ENCODE measurements at regions not wholly inside any gene's neighbourhood (a gene's known extent, or its start where the extent isn't known, plus 50 kb on each side); places are given as distances from the start of the nearest gene placed in this dataset.

- DNase-seq (ENCODE audit: low read depth), result peak; percentile 9
Measured at GRCh38 chr10:42933448-42934340, 143.2 kb upstream of the RET start.

GRCh38 chr10:42934351-42934811, 142.5 kb upstream of the RET start:
- DNase-seq (ENCODE audit: low read depth), result no peak

- no peak for DNase-seq (ENCODE audit: low read depth)
Measured at GRCh38 chr10:42934842-42935241, 142.0 kb upstream of the RET start.

GRCh38 chr10:42935466-42935865, 141.4 kb upstream of the RET start:
- no peak for DNase-seq (ENCODE audit: low read depth)

GRCh38 chr10:42936580-42936979, 140.3 kb upstream of the RET start:
- DNase-seq (ENCODE audit: low read depth), result no peak

GRCh38 chr10:42937048-42937447, 139.8 kb upstream of the RET start:
- no peak for DNase-seq (ENCODE audit: low read depth)

DNA sequence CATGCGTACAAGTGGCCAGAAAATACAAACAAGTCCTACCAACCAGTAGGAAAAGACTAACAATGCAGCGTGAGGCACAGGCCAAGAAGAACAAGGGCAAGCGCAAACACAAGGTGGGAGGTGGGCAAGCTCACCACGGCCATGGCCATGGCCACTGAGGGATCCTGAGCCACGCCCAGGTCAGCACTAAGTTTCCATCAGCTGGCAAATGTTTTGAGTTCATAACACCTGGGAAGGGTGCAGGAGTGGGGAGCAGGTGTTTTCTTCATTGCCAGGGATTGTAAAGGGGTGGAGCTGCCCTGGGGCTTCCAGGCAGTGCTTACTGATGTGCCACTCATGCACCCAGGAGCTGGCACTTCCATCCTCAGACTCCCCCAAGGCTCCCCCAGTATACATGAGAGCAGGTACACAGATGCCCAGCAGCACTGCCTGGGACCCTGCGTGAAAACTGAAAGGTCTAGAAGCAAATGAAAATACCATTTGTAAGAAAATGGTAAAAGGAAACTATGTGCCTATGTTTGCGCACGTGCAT, 139.2 kb upstream of the RET start:
- DNase-seq (ENCODE audit: low read depth), result no peak

DNA sequence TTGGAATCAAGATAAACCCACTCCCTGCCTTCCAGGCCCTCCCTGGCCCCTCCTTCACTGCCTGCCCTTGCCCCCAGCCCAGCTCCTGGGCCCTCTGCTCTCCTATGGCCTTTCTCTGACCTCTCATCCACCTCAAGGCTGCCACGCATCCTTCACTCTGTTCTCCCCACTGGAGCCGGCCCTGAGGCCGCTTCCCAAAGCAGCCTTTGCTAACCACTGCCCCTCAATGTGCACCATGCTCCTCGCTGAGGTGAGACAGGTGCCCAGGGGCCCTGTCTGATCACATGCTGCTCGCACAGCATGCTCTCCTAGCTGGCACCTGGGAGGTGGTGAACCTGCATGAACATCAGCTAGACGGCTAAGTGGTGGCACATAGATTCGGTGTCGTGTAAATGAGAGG, 138.5 kb upstream of the RET start:
- no peak for DNase-seq (ENCODE audit: low read depth)

DNA sequence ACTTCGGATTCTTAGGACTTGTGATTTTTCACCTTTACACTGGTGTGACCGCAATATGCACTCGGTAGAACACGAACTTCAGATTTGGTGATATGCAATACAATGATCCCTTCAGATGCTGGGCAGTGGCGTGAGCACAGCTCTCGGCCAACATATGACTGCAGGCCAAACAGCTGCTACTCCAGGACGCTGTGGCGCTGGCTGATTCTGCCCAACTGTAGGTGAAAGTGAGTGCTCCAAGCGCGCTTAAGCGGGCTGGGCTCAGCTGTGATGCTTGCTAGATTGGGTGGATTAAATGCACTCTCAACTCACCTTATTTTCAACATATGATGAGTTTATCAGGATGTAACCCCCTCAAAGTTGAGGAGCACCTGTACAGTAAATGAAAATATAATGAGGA, 137.6 kb upstream of the RET start:
- DNase-seq (ENCODE audit: low read depth), result no peak

GRCh38 chr10:42939685-42940366, 137.0 kb upstream of the RET start:
- DNase-seq (ENCODE audit: low read depth), result no peak

DNA sequence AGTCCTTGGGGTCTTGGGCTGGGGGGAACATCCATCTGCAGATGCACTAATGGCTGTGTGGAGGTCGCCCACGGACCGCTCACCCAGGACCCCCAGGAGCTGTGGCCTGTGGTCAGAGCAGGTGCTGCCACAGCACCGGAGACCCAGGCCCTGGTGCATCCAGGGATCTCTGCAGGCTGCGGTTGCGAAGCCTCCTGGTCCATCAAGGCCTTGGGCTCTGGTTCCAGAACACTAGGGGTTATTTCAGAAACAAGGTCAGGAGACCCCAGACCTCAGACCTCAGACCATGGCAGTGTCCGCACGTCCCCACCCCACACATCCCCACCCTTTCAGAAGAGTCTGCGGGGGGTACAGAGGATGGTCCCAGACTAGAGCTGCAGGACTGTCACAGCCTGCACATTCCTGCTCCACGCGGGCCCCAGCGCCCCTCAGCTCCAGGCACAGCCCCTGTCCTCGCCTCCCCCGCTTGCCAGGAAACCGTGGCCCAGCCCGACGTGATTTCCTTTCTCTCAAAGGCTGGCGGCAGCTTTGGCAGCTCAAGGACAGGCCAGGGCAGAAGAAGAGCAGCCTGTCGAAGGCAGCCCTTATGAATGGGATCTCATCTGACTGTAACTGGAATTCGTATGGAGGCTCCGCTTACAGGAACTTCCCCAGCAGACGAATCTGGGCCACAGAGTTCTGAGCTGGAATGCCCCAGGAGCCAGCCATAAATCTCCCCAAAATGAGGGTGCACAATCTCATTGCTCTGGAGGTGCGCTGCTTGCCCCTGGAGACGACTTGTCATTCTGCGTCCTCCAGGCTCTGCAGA, 136.2 kb upstream of the RET start:
- DNase-seq (ENCODE audit: low read depth), result no peak

DNA sequence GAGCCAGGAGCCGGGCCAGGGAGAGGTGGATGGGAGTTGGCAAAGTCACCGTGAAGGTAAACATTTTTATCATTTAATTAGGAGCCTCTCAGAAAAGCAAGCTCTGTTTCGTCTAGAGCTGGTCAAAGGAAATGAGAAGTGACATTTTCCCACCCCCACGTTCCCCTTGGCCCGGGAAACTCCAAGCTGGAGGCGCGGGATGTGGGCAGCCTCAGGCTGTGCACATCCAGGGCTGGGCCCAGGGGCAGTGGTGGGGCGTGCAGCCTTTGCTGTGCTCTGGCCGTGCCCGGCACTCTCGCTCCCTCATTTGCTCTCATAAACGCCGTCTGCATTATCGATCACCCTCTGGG, 135.6 kb upstream of the RET start:
- no peak for DNase-seq (ENCODE audit: low read depth)

GRCh38 chr10:42941790-42942189, 135.1 kb upstream of the RET start:
- DNase-seq (ENCODE audit: low read depth), result no peak

- no peak for DNase-seq (ENCODE audit: low read depth)
Measured at GRCh38 chr10:42942279-42942950, 134.5 kb upstream of the RET start.

GRCh38 chr10:42943025-42943818, 133.6 kb upstream of the RET start:
- no peak for DNase-seq (ENCODE audit: low read depth)

GRCh38 chr10:42948040-42948439, 128.8 kb upstream of the RET start:
- DNase-seq (ENCODE audit: low read depth), result no peak

GRCh38 chr10:42949287-42949686, 127.6 kb upstream of the RET start:
- DNase-seq (ENCODE audit: low read depth), result no peak

DNA sequence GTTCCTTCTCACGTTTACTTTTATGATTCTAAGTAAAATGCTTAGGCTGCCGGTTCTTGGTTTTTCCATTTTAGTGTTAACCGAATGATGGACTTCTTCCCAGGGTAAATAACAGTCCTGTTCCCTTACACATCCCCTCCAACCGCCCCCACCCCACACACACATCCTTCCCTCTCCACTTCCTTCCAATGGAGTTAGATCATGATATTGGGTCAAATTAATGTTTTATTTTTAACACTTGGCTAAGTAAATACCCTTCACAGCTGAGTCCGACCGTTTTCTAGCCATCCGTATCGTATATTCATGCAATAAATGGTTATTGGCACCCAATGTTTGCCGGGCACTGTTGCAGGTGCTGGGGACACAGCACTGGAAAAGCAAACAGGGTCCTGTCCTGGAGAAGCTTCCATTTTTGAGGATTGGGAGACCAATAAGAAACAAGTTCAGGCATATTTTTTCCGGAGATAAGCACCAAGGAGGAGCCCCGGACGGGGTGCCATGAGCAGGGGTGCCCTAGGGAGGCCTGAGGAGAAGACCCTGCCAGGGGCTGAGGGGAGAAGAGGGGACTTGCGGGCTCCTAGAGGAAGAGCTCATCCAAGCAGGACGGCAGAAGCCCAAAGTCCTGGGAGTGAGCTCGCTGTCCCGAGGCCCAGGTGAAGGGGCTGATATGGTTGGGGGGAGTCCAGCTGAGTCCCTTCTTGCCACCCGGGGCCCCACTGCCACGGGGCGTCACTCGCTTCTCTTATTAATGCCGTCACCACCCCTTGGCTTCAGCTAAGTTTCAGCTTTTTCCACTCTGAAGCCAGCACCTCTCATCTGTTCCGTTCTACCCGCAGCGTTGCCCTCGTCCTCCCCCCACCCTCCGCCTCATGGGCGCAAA, 126.0 kb upstream of the RET start:
- no peak for DNase-seq (ENCODE audit: low read depth)

- DNase-seq (ENCODE audit: low read depth), result no peak
Measured at GRCh38 chr10:42951486-42952251, 125.2 kb upstream of the RET start.

Data from activated T-cell treated with anti-CD3 and anti-CD28 coated beads for 1 hour (primary cell).